ENCODE measurements at regions not wholly inside any gene's neighbourhood (a gene's known extent, or its start where the extent isn't known, plus 50 kb on each side); places are given as distances from the start of the nearest gene placed in this dataset.

DNA sequence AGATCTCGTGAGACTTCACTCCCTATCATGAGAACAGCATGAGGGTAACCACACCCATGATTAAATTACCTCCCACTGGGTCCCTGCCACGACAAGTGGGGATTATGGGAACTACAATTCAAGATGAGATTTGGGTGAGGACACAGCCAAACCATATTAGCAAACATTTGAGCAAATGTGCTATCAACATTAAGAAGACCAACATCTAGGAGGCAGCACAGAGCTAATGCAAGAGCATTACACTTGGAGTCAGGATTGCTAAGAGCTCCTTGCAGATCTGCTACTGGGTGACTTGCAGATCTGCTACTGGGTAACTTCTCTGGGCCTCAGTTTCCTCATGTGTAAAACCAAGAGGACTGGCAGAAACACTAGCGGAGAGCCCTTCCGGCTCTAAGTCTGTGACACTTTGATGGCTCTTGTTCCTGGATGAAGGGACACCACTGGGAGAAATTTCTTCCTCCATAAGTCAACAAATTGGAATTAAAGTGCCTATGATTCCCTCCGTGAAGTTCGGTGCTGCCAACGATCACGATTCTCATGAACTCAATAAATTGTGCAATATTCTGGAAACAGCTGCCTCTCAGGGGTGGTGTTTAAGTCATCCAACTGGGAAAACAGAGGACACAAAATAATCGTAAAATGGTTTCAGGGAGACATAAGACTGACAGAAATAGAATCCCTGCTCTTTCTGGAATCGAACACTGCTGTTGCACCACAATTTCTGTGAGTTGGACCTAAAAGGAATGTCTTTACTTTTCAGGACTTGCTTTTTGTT lies 115.8 kb upstream of the ITGB1 start:
- Histone ChIP-seq H3K9ac (replicated peaks; ENCODE audit: extremely low read depth, insufficient read depth, low read length) (no peak overlapping the region), H3K79me2 (ENCODE audit: control insufficient read depth, insufficient read depth, low read length) (no peaks in the 10 kb centered on the region), H3K4me3 (replicated peaks in 1 of 3; ENCODE audit: insufficient read depth in 1 of 3, low read depth in 1 of 3, low read length in 3 of 3) (no peak overlapping the region), H3K36me3 (ENCODE audit: control insufficient read depth in 2 of 2, extremely low read depth in 1 of 2, insufficient read depth in 2 of 2, low read length in 2 of 2) (no peaks in the 10 kb centered on the region), H3K9me1 (replicated peaks; ENCODE audit: control insufficient read depth, extremely low read depth, insufficient read depth, low read length) (no peaks in the 10 kb centered on the region), H2AFZ (ENCODE audit: low read depth, low read length) (no peak overlapping the region), H3K4me2 (ENCODE audit: insufficient read depth, low read length) (no peak overlapping the region), H3K27ac (ENCODE audit: insufficient read depth, low read depth, low read length) (no peak overlapping the region), H4K20me1 (replicated peaks; ENCODE audit: control insufficient read depth, extremely low read depth, insufficient read depth, low read length) (no peaks in the 10 kb centered on the region), H3K27me3 (ENCODE audit: control insufficient read depth in 2 of 2, insufficient read depth in 2 of 2, low read length in 2 of 2) (no peaks in the 10 kb centered on the region), H3K9me3 (replicated peaks; ENCODE audit: control insufficient read depth, insufficient read depth, low read length) (no peaks in the 10 kb centered on the region), H3K4me1 (ENCODE audit: control insufficient read depth, extremely low read depth, insufficient read depth, low read length) (no peaks in the 10 kb centered on the region)
- TF ChIP-seq POLR2AphosphoS5 (IDR thresholded peaks at IDR 0.05; ENCODE audit: insufficient read depth, low read depth, low read length) (no peak), MYC (IDR thresholded peaks at IDR 0.05; ENCODE audit: low read depth, low read length) (no peak), GATA2 (IDR thresholded peaks at IDR 0.05; ENCODE audit: insufficient read depth, insufficient read length, low read depth, low read length) (no peak), POLR2A (IDR thresholded peaks at IDR 0.05; ENCODE audit: low read depth, low read length) (no peak), FOS (IDR thresholded peaks at IDR 0.05; ENCODE audit: borderline replicate concordance, insufficient read depth, low read length) (no peak), EZH2 (IDR thresholded peaks at IDR 0.05; ENCODE audit: borderline replicate concordance, low read depth, low read length, severe bottlenecking) (no peak), JUN (IDR thresholded peaks at IDR 0.05; ENCODE audit: borderline replicate concordance, insufficient read depth, insufficient read length, low read depth) (no peak)
- TF ChIP-seq, protein P1, sequence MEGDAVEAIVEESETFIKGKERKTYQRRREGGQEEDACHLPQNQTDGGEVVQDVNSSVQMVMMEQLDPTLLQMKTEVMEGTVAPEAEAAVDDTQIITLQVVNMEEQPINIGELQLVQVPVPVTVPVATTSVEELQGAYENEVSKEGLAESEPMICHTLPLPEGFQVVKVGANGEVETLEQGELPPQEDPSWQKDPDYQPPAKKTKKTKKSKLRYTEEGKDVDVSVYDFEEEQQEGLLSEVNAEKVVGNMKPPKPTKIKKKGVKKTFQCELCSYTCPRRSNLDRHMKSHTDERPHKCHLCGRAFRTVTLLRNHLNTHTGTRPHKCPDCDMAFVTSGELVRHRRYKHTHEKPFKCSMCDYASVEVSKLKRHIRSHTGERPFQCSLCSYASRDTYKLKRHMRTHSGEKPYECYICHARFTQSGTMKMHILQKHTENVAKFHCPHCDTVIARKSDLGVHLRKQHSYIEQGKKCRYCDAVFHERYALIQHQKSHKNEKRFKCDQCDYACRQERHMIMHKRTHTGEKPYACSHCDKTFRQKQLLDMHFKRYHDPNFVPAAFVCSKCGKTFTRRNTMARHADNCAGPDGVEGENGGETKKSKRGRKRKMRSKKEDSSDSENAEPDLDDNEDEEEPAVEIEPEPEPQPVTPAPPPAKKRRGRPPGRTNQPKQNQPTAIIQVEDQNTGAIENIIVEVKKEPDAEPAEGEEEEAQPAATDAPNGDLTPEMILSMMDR (IDR thresholded peaks at IDR 0.05; ENCODE audit: extremely low read depth in 1 of 2, insufficient read depth in 1 of 2, low read depth in 1 of 2, low read length in 2 of 2): no peak
- TF ChIP-seq, protein P2, sequence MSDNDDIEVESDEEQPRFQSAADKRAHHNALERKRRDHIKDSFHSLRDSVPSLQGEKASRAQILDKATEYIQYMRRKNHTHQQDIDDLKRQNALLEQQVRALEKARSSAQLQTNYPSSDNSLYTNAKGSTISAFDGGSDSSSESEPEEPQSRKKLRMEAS (IDR thresholded peaks at IDR 0.05; ENCODE audit: insufficient read depth, insufficient read length): no peak
- no peak for FAIRE-seq
- DNase-seq (ENCODE audit: low read depth, low spot score): no peak
- POLR2A ChIA-PET: no interaction called here
- CTCF ChIA-PET: interaction anchor here (1.2 kb wide), 1 partner anchor 81 kb away, joined by 5 read pairs; no protein-coding TSS in a partner anchor
- intact Hi-C loops (cut with micrococcal nuclease) (no loop called here), dilution Hi-C loops (cut with MboI; ENCODE audit: extremely low pct_ligation_motif_present, low sequenced_read_pairs) (no loop called here)
- no TSS peak for BruUV-seq (replicated peaks)

All from endothelial cell of umbilical vein (primary cell).